ENCODE measurements at regions not wholly inside any gene's neighbourhood (a gene's known extent, or its start where the extent isn't known, plus 50 kb on each side); places are given as distances from the start of the nearest gene placed in this dataset.

DNA sequence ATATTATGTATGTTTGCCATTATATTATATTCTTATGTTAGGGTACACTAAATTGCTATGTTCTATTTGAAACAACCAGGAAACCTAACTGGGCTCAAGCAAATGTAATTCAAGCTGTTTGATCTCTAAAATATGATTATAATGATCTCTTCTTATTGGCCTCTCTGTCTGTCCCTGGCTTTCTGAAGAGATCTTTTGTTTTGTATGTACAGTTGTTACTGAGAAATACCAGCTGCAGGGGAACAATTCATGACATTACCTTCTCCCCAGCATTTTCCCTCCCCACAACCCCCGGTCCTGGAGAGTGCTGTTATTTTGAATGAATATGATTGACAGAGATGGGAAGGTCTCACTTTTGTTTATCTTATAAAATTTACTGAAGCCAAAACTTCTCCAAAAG lies 54.8 kb upstream of the CD28 start (continued):
- TF ChIP-seq, protein P1, sequence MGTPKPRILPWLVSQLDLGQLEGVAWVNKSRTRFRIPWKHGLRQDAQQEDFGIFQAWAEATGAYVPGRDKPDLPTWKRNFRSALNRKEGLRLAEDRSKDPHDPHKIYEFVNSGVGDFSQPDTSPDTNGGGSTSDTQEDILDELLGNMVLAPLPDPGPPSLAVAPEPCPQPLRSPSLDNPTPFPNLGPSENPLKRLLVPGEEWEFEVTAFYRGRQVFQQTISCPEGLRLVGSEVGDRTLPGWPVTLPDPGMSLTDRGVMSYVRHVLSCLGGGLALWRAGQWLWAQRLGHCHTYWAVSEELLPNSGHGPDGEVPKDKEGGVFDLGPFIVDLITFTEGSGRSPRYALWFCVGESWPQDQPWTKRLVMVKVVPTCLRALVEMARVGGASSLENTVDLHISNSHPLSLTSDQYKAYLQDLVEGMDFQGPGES (IDR thresholded peaks at IDR 0.05), result no peak
- no peak for TF ChIP-seq PAX5 (IDR thresholded peaks at IDR 0.05; ENCODE audit: borderline replicate concordance, low read depth, low read length)

DNA sequence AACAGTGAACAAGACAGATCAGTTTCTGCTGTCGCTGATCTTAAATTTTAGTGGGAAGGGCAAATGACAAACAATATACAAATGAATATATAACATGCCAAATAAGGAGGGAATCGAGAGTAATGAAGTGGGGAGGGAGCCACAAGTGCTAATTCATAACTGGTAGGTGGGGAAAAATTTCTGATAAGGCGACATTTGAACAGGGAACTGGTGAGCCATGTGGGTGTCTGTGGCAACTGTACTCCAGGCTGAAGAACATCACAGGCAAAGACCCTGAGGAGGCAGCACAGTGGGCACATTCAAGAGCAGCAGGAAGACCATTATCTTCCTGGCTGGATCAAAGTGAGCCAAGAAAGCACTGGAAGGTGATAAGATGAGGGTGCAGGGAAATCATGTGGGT lies 51.6 kb upstream of the CD28 start:
- Histone ChIP-seq H4K20me1 (ENCODE audit: control insufficient read depth, insufficient read depth) (no peaks in the 10 kb centered on the region), H3K4me1 (ENCODE audit: control insufficient read depth, insufficient read depth, low read length) (peaks cover 7% of the 10 kb centered on the region), H3K4me3 (no peak overlapping the region), H3K36me3 (ENCODE audit: control insufficient read depth in 2 of 2, insufficient read depth in 2 of 2, low read length in 1 of 2) (no peaks in the 10 kb centered on the region), H3K27me3 (replicated peaks in 1 of 2; ENCODE audit: control insufficient read depth in 2 of 2, insufficient read depth in 2 of 2, low read length in 1 of 2) (peaks cover 0 to 4% of the 10 kb centered on the region in 2 experiments; a peak in 1 of 4 replicates), H2AFZ (ENCODE audit: control insufficient read depth, low read depth, low read length) (no peak overlapping the region), H3K9ac (ENCODE audit: control insufficient read depth, insufficient read depth, low read length) (no peak overlapping the region), H3K79me2 (ENCODE audit: control insufficient read depth, insufficient read depth, low read length) (no peaks in the 10 kb centered on the region), H3K27ac (ENCODE audit: control insufficient read depth, insufficient read depth) (no peak overlapping the region), H3K9me3 (replicated peaks; ENCODE audit: control insufficient read depth, insufficient read depth, low read length) (no peaks in the 10 kb centered on the region), H3K4me2 (ENCODE audit: control insufficient read depth, insufficient read depth) (no peak overlapping the region)
- no peak for DNase-seq (ENCODE audit: low read depth, low spot score)
- WGBS (ENCODE audit: insufficient coverage, insufficient replicate concordance, low lambda C conversion rate, missing lambda C conversion rate), result 47% methylated on average over 3 of the region's 3 CpGs
- SMC1A ChIA-PET (ENCODE audit: uncharacterized antibody, unreplicated experiment), result no interaction called here
- POLR2A ChIA-PET, result no interaction called here
- RAD21 ChIA-PET (ENCODE audit: unreplicated experiment), result interaction anchor here (0.6 kb wide), 1 partner anchor 1483 kb away, joined by 3 read pairs; no protein-coding TSS in a partner anchor
- no peak for FAIRE-seq
- CTCF ChIA-PET, result no interaction called here
- no TSS peak for BruUV-seq (replicated peaks)
- ATAC-seq, result no peak
- intact Hi-C loops (cut with micrococcal nuclease; ENCODE audit: unreplicated experiment), result no loop called here
- in situ Hi-C loops (cut with MboI), result no loop called here
- TF ChIP-seq CEBPB (IDR thresholded peaks at IDR 0.05; ENCODE audit: borderline replicate concordance in 1 of 2, low read depth in 2 of 2, low read length in 2 of 2) (no peak), PAX8 (IDR thresholded peaks at IDR 0.05) (no peak), IKZF1 (conservative IDR thresholded peaks at IDR 0.05) (no peak), TBL1XR1 (IDR thresholded peaks at IDR 0.05; ENCODE audit: low read depth, low read length) (no peak), RFX5 (IDR thresholded peaks at IDR 0.05; ENCODE audit: low read depth, low read length) (no peak)
- TF ChIP-seq, protein P2, sequence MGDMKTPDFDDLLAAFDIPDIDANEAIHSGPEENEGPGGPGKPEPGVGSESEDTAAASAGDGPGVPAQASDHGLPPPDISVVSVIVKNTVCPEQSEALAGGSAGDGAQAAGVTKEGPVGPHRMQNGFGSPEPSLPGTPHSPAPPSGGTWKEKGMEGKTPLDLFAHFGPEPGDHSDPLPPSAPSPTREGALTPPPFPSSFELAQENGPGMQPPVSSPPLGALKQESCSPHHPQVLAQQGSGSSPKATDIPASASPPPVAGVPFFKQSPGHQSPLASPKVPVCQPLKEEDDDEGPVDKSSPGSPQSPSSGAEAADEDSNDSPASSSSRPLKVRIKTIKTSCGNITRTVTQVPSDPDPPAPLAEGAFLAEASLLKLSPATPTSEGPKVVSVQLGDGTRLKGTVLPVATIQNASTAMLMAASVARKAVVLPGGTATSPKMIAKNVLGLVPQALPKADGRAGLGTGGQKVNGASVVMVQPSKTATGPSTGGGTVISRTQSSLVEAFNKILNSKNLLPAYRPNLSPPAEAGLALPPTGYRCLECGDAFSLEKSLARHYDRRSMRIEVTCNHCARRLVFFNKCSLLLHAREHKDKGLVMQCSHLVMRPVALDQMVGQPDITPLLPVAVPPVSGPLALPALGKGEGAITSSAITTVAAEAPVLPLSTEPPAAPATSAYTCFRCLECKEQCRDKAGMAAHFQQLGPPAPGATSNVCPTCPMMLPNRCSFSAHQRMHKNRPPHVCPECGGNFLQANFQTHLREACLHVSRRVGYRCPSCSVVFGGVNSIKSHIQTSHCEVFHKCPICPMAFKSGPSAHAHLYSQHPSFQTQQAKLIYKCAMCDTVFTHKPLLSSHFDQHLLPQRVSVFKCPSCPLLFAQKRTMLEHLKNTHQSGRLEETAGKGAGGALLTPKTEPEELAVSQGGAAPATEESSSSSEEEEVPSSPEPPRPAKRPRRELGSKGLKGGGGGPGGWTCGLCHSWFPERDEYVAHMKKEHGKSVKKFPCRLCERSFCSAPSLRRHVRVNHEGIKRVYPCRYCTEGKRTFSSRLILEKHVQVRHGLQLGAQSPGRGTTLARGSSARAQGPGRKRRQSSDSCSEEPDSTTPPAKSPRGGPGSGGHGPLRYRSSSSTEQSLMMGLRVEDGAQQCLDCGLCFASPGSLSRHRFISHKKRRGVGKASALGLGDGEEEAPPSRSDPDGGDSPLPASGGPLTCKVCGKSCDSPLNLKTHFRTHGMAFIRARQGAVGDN (IDR thresholded peaks at IDR 0.05), result no peak
- TF ChIP-seq, protein P3, sequence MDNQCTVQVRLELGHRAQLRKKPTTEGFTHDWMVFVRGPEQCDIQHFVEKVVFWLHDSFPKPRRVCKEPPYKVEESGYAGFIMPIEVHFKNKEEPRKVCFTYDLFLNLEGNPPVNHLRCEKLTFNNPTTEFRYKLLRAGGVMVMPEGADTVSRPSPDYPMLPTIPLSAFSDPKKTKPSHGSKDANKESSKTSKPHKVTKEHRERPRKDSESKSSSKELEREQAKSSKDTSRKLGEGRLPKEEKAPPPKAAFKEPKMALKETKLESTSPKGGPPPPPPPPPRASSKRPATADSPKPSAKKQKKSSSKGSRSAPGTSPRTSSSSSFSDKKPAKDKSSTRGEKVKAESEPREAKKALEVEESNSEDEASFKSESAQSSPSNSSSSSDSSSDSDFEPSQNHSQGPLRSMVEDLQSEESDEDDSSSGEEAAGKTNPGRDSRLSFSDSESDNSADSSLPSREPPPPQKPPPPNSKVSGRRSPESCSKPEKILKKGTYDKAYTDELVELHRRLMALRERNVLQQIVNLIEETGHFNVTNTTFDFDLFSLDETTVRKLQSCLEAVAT (IDR thresholded peaks at IDR 0.05), result no peak
- TF ChIP-seq, protein P4, sequence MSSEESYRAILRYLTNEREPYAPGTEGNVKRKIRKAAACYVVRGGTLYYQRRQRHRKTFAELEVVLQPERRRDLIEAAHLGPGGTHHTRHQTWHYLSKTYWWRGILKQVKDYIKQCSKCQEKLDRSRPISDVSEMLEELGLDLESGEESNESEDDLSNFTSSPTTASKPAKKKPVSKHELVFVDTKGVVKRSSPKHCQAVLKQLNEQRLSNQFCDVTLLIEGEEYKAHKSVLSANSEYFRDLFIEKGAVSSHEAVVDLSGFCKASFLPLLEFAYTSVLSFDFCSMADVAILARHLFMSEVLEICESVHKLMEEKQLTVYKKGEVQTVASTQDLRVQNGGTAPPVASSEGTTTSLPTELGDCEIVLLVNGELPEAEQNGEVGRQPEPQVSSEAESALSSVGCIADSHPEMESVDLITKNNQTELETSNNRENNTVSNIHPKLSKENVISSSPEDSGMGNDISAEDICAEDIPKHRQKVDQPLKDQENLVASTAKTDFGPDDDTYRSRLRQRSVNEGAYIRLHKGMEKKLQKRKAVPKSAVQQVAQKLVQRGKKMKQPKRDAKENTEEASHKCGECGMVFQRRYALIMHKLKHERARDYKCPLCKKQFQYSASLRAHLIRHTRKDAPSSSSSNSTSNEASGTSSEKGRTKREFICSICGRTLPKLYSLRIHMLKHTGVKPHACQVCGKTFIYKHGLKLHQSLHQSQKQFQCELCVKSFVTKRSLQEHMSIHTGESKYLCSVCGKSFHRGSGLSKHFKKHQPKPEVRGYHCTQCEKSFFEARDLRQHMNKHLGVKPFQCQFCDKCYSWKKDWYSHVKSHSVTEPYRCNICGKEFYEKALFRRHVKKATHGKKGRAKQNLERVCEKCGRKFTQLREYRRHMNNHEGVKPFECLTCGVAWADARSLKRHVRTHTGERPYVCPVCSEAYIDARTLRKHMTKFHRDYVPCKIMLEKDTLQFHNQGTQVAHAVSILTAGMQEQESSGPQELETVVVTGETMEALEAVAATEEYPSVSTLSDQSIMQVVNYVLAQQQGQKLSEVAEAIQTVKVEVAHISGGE (CRISPR knock-in tag; IDR thresholded peaks at IDR 0.05), result no peak

Measured in GM12878 (cell line).